ENCODE measurements at regions not wholly inside any gene's neighbourhood (a gene's known extent, or its start where the extent isn't known, plus 50 kb on each side); places are given as distances from the start of the nearest gene placed in this dataset.

DNA sequence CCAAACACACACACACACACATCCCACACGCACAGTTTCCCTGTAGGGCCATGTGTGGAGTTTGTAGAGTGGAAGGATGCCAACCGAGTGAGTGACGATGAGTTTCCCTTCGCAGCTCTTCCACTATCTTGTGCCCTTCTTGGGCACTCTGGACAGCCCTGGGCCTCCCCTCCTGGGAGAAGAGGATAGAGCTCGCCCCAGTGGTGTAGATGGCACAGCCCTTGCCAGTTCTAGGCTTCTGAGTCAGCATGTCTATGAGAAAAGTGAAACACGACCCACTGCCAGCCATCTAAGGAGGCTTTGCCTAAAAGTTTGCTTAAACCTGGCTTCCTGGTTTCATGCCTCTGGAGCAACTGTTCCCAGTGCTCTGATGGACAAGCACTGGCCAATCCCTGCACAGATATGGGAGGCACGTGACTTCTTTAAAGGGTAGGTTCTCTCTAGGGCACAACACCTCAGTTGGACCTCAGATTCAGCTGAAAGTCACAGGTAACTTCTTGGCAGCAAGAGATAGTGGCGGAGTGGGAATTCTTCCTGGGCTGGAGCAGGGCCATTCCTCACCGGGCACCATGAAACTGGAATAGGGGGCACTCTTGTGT is 195.9 kb upstream of the GALNT2 start:
- TF ChIP-seq CTCF (IDR thresholded peaks at IDR 0.05; ENCODE audit: unreplicated experiment): no peak
- DNase-seq (ENCODE audit: low spot score in 2 of 2, unreplicated experiment in 2 of 2): no peak
- H3K36me3 Mint-ChIP-seq: no peaks in the 10 kb centered on the region
- no peak overlapping the region for H3K4me3 Mint-ChIP-seq
- no peaks in the 10 kb centered on the region for H3K9me3 Mint-ChIP-seq
- peaks cover 6% of the 10 kb centered on the region for H3K27me3 Mint-ChIP-seq (ENCODE audit: low read depth)
- no peak overlapping the region for H3K27ac Mint-ChIP-seq
- H3K4me1 Mint-ChIP-seq: no peaks in the 10 kb centered on the region

DNA sequence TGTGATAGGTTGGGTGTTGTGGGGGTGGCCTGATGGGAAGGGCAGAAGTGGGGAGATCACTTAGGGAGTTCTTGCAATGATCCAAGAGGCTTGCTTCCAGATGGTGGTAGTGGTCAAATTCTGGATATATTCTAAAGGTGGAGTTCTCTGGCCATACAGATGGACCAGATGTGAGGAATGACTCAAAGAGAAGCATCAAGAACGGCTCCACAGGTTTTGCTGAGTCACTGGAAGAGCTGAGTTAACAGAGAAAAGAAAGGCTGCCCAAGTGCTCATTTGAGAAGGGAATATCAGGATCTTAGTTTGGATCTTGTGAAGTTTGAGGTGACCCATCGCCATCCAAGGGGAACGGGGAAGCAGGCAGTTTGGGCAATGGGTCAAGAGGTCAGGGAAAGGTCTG is 192.9 kb upstream of the GALNT2 start:
- H3K4me1 Mint-ChIP-seq: no peaks in the 10 kb centered on the region
- H3K36me3 Mint-ChIP-seq: no peaks in the 10 kb centered on the region
- no peak overlapping the region for H3K4me3 Mint-ChIP-seq
- no peaks in the 10 kb centered on the region for H3K9me3 Mint-ChIP-seq
- DNase-seq (ENCODE audit: low spot score in 2 of 2, unreplicated experiment in 2 of 2): no peak
- no peak overlapping the region for H3K27ac Mint-ChIP-seq
- TF ChIP-seq CTCF (IDR thresholded peaks at IDR 0.05; ENCODE audit: unreplicated experiment): no peak
- peaks cover 25% of the 10 kb centered on the region for H3K27me3 Mint-ChIP-seq (ENCODE audit: low read depth)

DNA sequence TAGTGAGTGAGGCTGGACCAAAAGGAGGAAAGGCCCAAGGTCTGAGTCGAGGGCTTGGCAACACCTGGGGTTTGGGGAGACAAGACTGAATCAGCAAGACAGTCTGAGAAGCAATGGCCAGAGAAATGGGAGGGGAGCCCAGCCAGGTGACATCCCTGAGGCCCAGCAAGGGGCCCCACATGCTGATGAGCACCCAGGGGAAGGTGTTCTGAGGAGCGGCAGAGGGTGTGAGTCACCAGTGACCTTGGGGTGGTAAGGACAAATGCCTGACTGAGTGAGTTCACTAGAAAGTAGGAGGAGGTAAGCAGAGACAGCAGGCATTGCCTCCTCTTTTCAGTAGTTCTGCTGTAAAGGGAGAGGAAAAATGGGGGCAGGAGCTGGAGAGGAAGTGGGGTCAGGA is 192.4 kb upstream of the GALNT2 start:
- TF ChIP-seq CTCF (IDR thresholded peaks at IDR 0.05; ENCODE audit: unreplicated experiment): no peak
- H3K4me3 Mint-ChIP-seq: no peak overlapping the region
- no peaks in the 10 kb centered on the region for H3K9me3 Mint-ChIP-seq
- no peaks in the 10 kb centered on the region for H3K36me3 Mint-ChIP-seq
- H3K4me1 Mint-ChIP-seq: no peaks in the 10 kb centered on the region
- no peak for DNase-seq (ENCODE audit: low spot score in 2 of 2, unreplicated experiment in 2 of 2)
- peaks cover 29% of the 10 kb centered on the region for H3K27me3 Mint-ChIP-seq (ENCODE audit: low read depth)
- no peak overlapping the region for H3K27ac Mint-ChIP-seq

DNA sequence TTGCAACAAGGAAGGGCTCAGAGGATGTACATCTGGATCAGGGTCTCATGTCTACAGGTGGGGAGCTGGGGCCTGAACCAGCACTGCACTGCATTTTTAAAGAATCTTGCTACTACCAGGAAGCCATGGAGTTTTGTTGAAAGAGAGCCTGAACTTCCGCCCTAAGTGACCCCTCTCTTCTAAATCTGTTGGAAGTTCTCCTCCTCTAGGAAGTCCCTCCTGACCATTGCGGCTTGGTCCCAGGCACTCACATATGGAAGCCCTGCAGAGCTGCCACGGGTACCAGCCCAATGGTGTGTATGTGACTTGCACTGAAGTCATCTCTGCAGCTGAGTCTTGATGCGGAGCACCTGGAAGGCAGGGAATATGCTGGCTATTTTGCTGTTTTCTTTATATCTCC is 192.0 kb upstream of the GALNT2 start:
- no peak for DNase-seq (ENCODE audit: low spot score in 2 of 2, unreplicated experiment in 2 of 2)
- TF ChIP-seq CTCF (IDR thresholded peaks at IDR 0.05; ENCODE audit: unreplicated experiment): no peak
- no peak overlapping the region for H3K27ac Mint-ChIP-seq

GRCh38 chr1:229879746-229880145 is 187.3 kb upstream of the GALNT2 start:
- Mint-ChIP-seq H3K4me1 (no peaks in the 10 kb centered on the region), H3K27me3 (ENCODE audit: low read depth) (peaks cover 58% of the 10 kb centered on the region), H3K27ac (no peak overlapping the region), H3K9me3 (no peaks in the 10 kb centered on the region), H3K36me3 (no peaks in the 10 kb centered on the region), H3K4me3 (no peak overlapping the region)
- peak in 1 of 2 experiments; percentile 14 for DNase-seq (ENCODE audit: low spot score in 2 of 2, unreplicated experiment in 2 of 2)
- TF ChIP-seq CTCF (IDR thresholded peaks at IDR 0.05; ENCODE audit: unreplicated experiment): no peak

More for the DNA sequence above, 192.0 kb upstream of the GALNT2 start:
- H3K4me1 Mint-ChIP-seq: no peaks in the 10 kb centered on the region
- no peak overlapping the region for H3K4me3 Mint-ChIP-seq
- peaks cover 32% of the 10 kb centered on the region for H3K27me3 Mint-ChIP-seq (ENCODE audit: low read depth)
- no peaks in the 10 kb centered on the region for H3K36me3 Mint-ChIP-seq
- no peaks in the 10 kb centered on the region for H3K9me3 Mint-ChIP-seq

Measured in mesothelial cell of epicardium (in vitro differentiated cells).